Brain microvascular endothelial cell (primary cell): ENCODE measurements at regions not wholly inside any gene's neighbourhood (a gene's known extent, or its start where the extent isn't known, plus 50 kb on each side); places are given as distances from the start of the nearest gene placed in this dataset.

ENCODE experiments used
- DNase-seq: peaks from one replicate; pipeline ENCODE4 v3.0.0-alpha.2; 2020
- H3K27ac ChIP-seq: fragments of 250-450 bp; sonication (Bioruptor Pico); 2 replicates; pipeline ENCODE4 v1.5.1; 2020; ENCODE audit warnings: mild to moderate bottlenecking, moderate library complexity
- H3K27me3 ChIP-seq: fragments of 250-450 bp; sonication (Bioruptor Pico); replicated peaks from 2 replicates; pipeline ENCODE4 v1.5.1; 2020; ENCODE audit warnings: mild to moderate bottlenecking
- H3K36me3 ChIP-seq: fragments of 250-450 bp; sonication (Bioruptor Pico); replicated peaks from 2 replicates; pipeline ENCODE4 v1.5.1; 2020; ENCODE audit warnings: mild to moderate bottlenecking
- H3K4me3 ChIP-seq: 2 replicates; pipeline ENCODE4 v1.5.1; 2011; ENCODE audit warnings: low read depth, mild to moderate bottlenecking, control low read depth, low read length, moderate library complexity
- in situ Hi-C: cut with HindIII; loops from 2 replicates; pipeline ENCODE4 v1.10.0; 2017; ENCODE audit warnings: low sequenced_read_pairs, low pct_ligation_motif_present
- TF ChIP-seq, protein P1 (sequence below): IDR thresholded peaks from 2 replicates; pipeline ENCODE4 v1.5.1; 2011; ENCODE audit warnings: low read depth, mild to moderate bottlenecking, moderate library complexity, low read length, control low read depth, inconsistent platforms; ENCODE audit errors: missing control alignments

DNA sequence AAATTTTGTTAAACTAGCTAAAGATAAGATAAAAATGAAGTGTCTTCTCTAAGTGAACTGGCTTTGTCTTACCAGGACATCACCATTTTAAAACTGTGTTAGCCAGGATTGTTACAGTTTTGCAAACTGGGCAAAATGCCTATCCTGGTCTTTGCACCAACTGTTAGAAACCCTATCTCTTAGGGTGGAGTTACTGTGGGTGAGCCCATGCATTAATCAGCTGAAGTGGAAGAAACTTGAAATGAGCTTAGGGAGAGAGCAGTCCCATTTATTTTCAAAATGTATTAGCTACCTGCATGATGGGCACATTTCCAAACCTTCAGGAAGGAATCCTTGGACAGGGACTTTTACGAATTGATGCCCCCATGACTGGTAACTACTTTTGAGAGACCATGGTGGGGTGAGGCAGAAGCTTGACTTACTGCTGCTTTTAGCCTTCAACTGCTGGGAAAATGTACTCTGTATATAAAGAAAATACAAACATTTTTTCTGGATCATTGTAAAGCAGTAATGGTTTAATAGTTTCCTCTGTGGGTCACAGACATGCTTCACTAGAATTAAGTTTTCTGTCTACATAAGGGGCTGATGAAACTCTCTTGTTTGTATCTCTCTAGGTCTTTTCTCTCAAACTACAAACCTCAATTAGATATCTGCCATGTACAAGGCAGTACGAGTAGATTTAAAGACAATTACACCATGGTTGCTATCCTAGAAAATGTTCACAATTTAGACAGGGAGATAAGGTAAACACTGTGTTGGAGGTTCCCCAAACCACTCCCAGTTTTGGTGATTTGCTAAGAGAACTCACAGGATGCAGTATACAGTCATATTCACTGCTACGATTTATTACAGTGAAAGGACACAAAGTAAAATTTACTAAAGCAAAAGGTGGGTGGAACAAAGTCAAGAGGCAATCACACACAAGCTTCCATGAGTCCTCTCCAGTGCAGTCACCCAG, 321.4 kb upstream of the MMADHC start:
- no peaks in the 10 kb centered on the region for H3K36me3 ChIP-seq
- H3K4me3 ChIP-seq = no peak overlapping the region
- H3K27ac ChIP-seq = no peak overlapping the region
- TF ChIP-seq, protein P1, sequence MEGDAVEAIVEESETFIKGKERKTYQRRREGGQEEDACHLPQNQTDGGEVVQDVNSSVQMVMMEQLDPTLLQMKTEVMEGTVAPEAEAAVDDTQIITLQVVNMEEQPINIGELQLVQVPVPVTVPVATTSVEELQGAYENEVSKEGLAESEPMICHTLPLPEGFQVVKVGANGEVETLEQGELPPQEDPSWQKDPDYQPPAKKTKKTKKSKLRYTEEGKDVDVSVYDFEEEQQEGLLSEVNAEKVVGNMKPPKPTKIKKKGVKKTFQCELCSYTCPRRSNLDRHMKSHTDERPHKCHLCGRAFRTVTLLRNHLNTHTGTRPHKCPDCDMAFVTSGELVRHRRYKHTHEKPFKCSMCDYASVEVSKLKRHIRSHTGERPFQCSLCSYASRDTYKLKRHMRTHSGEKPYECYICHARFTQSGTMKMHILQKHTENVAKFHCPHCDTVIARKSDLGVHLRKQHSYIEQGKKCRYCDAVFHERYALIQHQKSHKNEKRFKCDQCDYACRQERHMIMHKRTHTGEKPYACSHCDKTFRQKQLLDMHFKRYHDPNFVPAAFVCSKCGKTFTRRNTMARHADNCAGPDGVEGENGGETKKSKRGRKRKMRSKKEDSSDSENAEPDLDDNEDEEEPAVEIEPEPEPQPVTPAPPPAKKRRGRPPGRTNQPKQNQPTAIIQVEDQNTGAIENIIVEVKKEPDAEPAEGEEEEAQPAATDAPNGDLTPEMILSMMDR = no peak
- H3K27me3 ChIP-seq = no peaks in the 10 kb centered on the region
- in situ Hi-C loops = no loop called here
- no peak for DNase-seq

DNA sequence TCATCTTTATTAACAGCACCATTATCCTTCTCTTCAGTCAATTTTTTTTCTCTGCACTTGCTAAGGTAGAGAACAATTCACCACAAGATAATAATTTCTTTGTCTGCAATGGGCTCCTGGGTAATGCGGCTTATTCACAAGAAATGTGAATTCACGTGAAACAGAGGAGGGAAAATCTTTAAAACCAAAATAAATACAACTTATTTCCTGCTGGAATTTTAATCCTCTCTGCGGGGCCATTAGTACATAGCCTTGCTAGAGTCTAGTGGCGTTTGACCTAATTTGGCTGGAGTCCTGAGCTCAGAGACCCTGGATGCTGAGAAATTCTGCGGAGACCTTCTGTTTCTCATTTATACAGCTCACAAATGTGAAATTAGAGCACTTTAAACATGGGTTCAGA, 319.3 kb upstream of the MMADHC start:
- DNase-seq = no peak
- in situ Hi-C loops = no loop called here
- Histone ChIP-seq H3K36me3 (no peaks in the 10 kb centered on the region), H3K4me3 (no peak overlapping the region), H3K27ac (no peak overlapping the region), H3K27me3 (no peaks in the 10 kb centered on the region)
- TF ChIP-seq, protein P1 = no peak

DNA sequence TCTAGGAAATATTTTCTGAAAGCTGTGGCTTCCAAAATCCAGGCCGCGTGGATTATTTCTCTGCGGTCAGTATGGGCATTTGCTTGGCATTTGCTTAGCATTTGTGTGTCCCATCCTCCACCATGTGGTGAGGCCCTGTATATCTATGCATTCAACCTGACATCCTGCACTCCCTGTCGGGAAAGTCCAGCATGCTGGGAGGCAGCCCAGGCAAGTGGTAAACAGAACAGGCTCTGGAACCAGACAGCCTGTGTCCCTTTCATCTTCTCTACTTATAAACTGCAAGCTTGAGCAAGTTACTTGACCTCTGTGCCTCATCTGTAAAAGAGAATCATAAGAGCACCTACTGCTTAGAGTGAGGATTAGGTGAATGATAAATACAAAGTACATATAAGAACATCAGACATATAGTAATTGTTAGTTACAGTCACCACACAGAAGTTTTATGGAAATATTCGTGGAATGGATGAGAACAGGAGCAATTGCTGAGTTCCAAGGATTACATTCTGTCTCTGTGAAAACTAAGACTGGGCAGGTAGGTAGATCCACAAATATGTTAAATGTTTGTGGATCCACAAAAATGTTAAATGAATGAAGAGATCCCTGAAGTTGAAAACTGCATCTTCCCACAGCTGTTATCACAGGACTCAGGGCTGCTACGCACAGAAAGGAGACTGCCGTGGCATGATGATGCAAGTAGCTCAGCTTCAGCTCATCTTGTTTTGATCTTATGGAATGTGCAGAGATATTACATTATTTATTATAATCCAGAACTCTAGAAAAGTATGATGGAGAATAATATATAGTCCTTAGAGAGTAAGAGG, 317.0 kb upstream of the MMADHC start:
- H3K27me3 ChIP-seq = no peaks in the 10 kb centered on the region
- DNase-seq = no peak
- TF ChIP-seq, protein P1 = no peak
- no peaks in the 10 kb centered on the region for H3K36me3 ChIP-seq
- H3K4me3 ChIP-seq = no peak overlapping the region
- in situ Hi-C loops = no loop called here
- H3K27ac ChIP-seq = no peak overlapping the region

- no peak overlapping the region for H3K27ac ChIP-seq
- in situ Hi-C loops = no loop called here
- DNase-seq = no peak
- no peak overlapping the region for H3K4me3 ChIP-seq
- no peaks in the 10 kb centered on the region for H3K27me3 ChIP-seq
- TF ChIP-seq, protein P1 = no peak
- H3K36me3 ChIP-seq = no peaks in the 10 kb centered on the region
Measured at GRCh38 chr2:149903626-149904025, 316.1 kb upstream of the MMADHC start.

DNA sequence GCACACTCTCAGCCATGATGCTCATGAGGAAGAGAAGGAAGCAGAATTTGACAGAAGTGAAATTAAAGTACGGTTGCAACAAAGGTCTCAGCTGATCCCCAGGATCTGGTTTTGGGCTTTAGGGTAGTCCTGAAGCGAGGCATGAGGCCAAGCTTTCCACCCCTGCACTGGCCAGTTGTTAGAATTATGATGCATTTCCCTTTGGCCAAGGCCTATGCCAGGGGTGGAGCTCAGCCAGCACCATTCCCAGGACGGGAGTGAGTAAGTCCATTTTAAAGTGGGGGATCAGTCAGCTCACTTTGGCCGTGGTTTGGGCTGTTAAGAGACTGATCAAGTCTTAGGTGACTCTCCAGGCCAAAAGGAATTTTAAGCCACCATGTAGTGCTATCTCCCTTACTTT, 314.5 kb upstream of the MMADHC start:
- Histone ChIP-seq H3K27me3 (no peaks in the 10 kb centered on the region), H3K27ac (no peak overlapping the region), H3K36me3 (no peaks in the 10 kb centered on the region), H3K4me3 (no peak overlapping the region)
- DNase-seq = no peak
- TF ChIP-seq, protein P1 = no peak
- in situ Hi-C loops = no loop called here
